HepG2 (cell line): ENCODE measurements at regions not wholly inside any gene's neighbourhood (a gene's known extent, or its start where the extent isn't known, plus 50 kb on each side); places are given as distances from the start of the nearest gene placed in this dataset.

Experiments used
- ATAC-seq: fragments of 200-7000 bp; cut with Tn5 transposase; 3 replicates; pipeline ENCODE4 v1.9.1; 2020; ENCODE audit warnings: mild to moderate bottlenecking, moderate library complexity
- BruUV-seq: library from RNA; stranded (reverse); fragments of 400-500 nt; replicated peaks from 2 replicates; lab custom pipeline; 2021; lab: Mats Ljungman, UMichigan
- CTCF ChIA-PET: fragments of 300-600 bp; formaldehyde crosslinking; extraction: SDS; loops from one replicate; lab custom pipeline; 2021; ENCODE audit warnings: low total read pairs, inconsistent platforms, low intra/inter-chr PET ratio; lab: Yijun Ruan, JAX
- POLR2A ChIA-PET: fragments of 350-600 bp; sonication (Branson Sonifier 250); formaldehyde crosslinking; loops from one replicate; lab custom pipeline; 2020; ENCODE audit warnings: antibody characterized with exemption, inconsistent platforms; lab: Yijun Ruan, JAX
- DNase-seq: peaks from one replicate; pipeline ENCODE4 v3.0.0-alpha.2; 2015; ENCODE audit warnings: low spot score
- FAIRE-seq: peaks from 3 replicates; lab custom pipeline; 2011; peaks lifted over from hg19 to GRCh38; lab: Jason Lieb, UNC
- H2AFZ ChIP-seq: one replicate; pipeline ENCODE4 v1.6.1; 2011; ENCODE audit warnings: low read length, inconsistent platforms
- H3K27ac ChIP-seq: fragments of 300-600 bp; 3 replicates; pipeline ENCODE4 v1.8.0; 2011; ENCODE audit warnings: mixed run types, mild to moderate bottlenecking, mixed read lengths, low read length, inconsistent platforms; ENCODE audit not compliant: insufficient read depth; ENCODE audit errors: extremely low read length
- H3K27me3 ChIP-seq, 2 experiments: fragments of 200-600 bp in 1 of 2; 2 replicates in 1 of 2; 3 replicates in 1 of 2; pipeline versions ENCODE4 v1.6.0 to v1.8.0; 2011; ENCODE audit warnings: low read length in 2 of 2, mild to moderate bottlenecking in 2 of 2, moderate library complexity in 2 of 2, inconsistent platforms in 1 of 2; ENCODE audit not compliant: insufficient read depth in 2 of 2, control insufficient read depth in 1 of 2
- H3K36me3 ChIP-seq, 2 experiments: fragments of 200-600 bp in 1 of 2; replicated peaks in 1 of 2; 2 replicates in 1 of 2; 3 replicates in 1 of 2; pipeline versions ENCODE4 v1.5.1 to v1.8.0; 2011; ENCODE audit warnings: low read length in 2 of 2, inconsistent platforms in 1 of 2; ENCODE audit not compliant: insufficient read depth in 2 of 2, control insufficient read depth in 1 of 2
- H3K4me1 ChIP-seq: 2 replicates; pipeline ENCODE4 v1.5.1; 2012; ENCODE audit warnings: low read length, inconsistent platforms; ENCODE audit not compliant: insufficient read depth
- H3K4me2 ChIP-seq: 2 replicates; pipeline ENCODE4 v1.6.0; 2011; ENCODE audit warnings: low read depth, low read length, inconsistent platforms
- H3K4me3 ChIP-seq, 3 experiments: fragments of 200-600 bp in 1 of 3; sonication (generic), shearing (Covaris generic) in 1 of 3; replicated peaks in 1 of 3; 2 replicates each; pipeline ENCODE4 v1.5.1; 2011 to 2016; ENCODE audit warnings: low read length in 3 of 3, inconsistent platforms in 2 of 3, low read depth in 2 of 3, mild to moderate bottlenecking in 2 of 3, control low read depth in 1 of 3, mixed read lengths in 1 of 3; ENCODE audit not compliant: insufficient read depth in 1 of 3
- H3K79me2 ChIP-seq: one replicate; pipeline ENCODE4 v1.6.1; 2011; ENCODE audit warnings: low read length, inconsistent platforms; ENCODE audit not compliant: insufficient read depth
- H3K9ac ChIP-seq: 2 replicates; pipeline ENCODE4 v1.6.0; 2011; ENCODE audit warnings: mild to moderate bottlenecking, low read depth, low read length, inconsistent platforms; ENCODE audit not compliant: insufficient read depth
- H3K9me3 ChIP-seq: 2 replicates; pipeline ENCODE4 v1.5.1; 2012; ENCODE audit warnings: mild to moderate bottlenecking, low read length
- H4K20me1 ChIP-seq: 2 replicates; pipeline ENCODE4 v1.6.0; 2011; ENCODE audit warnings: inconsistent platforms, mild to moderate bottlenecking, low read length, moderate library complexity; ENCODE audit not compliant: insufficient read depth
- KDM5A ChIP-seq: fragments of 200-600 bp; sonication (generic); IDR thresholded peaks from 2 replicates; pipeline ENCODE4 v1.7.0; 2018; ENCODE audit warnings: antibody characterized with exemption, mild to moderate bottlenecking, low read length, borderline replicate concordance
- SETDB1 ChIP-seq: sonication (generic); formaldehyde crosslinking; IDR thresholded peaks from 2 replicates; pipeline ENCODE4 v1.5.1; 2020; ENCODE audit warnings: missing genetic modification reagents, mild to moderate bottlenecking, borderline replicate concordance
- SMC3 ChIP-seq: IDR thresholded peaks from 2 replicates; pipeline ENCODE4 v1.6.1; 2011; ENCODE audit warnings: low read length, improper control_type of control experiment
- ZBTB33 ChIP-seq: sonication (generic); formaldehyde crosslinking; IDR thresholded peaks from 2 replicates; pipeline ENCODE4 v1.4.0; 2020; ENCODE audit warnings: missing genetic modification reagents
- ZFP41 ChIP-seq: sonication (generic); formaldehyde crosslinking; IDR thresholded peaks from 2 replicates; pipeline ENCODE4 v1.4.0; 2020; ENCODE audit warnings: mild to moderate bottlenecking, missing genetic modification reagents, borderline replicate concordance
- ZNF431 ChIP-seq: sonication (generic); formaldehyde crosslinking; IDR thresholded peaks from 2 replicates; pipeline ENCODE4 v1.9.0; 2022; ENCODE audit warnings: missing genetic modification reagents, low read depth, mild to moderate bottlenecking, borderline replicate concordance
- WGBS: methylation state at CpG from one replicate; pipeline ENCODE4 v1.1.6; 2017; ENCODE audit warnings: low lambda C conversion rate; 5-methylcytosine and 5-hydroxymethylcytosine counted together
- in situ Hi-C: cut with HindIII; loops from 2 replicates; pipeline ENCODE4 v1.10.0; 2017; ENCODE audit warnings: low pct_unique_long_range_greater_than_20kb; ENCODE audit not compliant: extremely low pct_ligation_motif_present
- intact Hi-C: fragments of 100-400 bp; cut with micrococcal nuclease; formaldehyde crosslinking; loops from one replicate; pipeline ENCODE4 v1.10.0; 2022; ENCODE audit not compliant: unreplicated experiment

- H3K9ac ChIP-seq, result no peak overlapping the region
- no peaks in the 10 kb centered on the region for H3K36me3 ChIP-seq
- no peak for TF ChIP-seq SMC3
- no peak for TF ChIP-seq KDM5A
- TF ChIP-seq SETDB1 (CRISPR knock-in tag), result no peak
- no peak for TF ChIP-seq ZFP41 (CRISPR knock-in tag)
- no peak for TF ChIP-seq ZBTB33 (CRISPR knock-in tag)
- no peak for TF ChIP-seq ZNF431 (CRISPR knock-in tag)
- TF ChIP-seq, all 625 proteins: peak for 0
- FAIRE-seq (no peak), DNase-seq (no peak), ATAC-seq (no peak)
- intact Hi-C loops, result loop anchor here (5.0 kb wide), 2 partner anchors 277 to 953 kb away; no protein-coding TSS in a partner anchor
- Histone ChIP-seq H3K79me2 (no peaks in the 10 kb centered on the region), H4K20me1 (no peaks in the 10 kb centered on the region), H3K27ac (no peak overlapping the region), H3K4me3 (no peak overlapping the region), H3K4me2 (no peak overlapping the region), H3K27me3 (no peaks in the 10 kb centered on the region), H3K9me3 (no peaks in the 10 kb centered on the region), H3K4me1 (peaks cover 50% of the 10 kb centered on the region), H2AFZ (no peak overlapping the region)
- CTCF ChIA-PET, result no interaction called here
- in situ Hi-C loops, result loop anchor here (25.0 kb wide), 4 partner anchors 208 to 1208 kb away; partner anchors contain the start of gene CNKSR2
- 69% methylated on average over 5 of the region's 9 CpGs for WGBS
- POLR2A ChIA-PET, result interaction anchor here (1.2 kb wide), 1 partner anchor 49 kb away, joined by 3 read pairs; no protein-coding TSS in a partner anchor
- no TSS peak for BruUV-seq
Measured at GRCh38 chrX:20529301-20529700, 262.6 kb upstream of the RPS6KA3 start.
